NT2/D1 (cell line): ENCODE measurements at regions not wholly inside any gene's neighbourhood (a gene's known extent, or its start where the extent isn't known, plus 50 kb on each side); places are given as distances from the start of the nearest gene placed in this dataset.

Source experiments
- DNase-seq: peaks from one replicate; pipeline ENCODE4 v3.0.0-alpha.2; 2011; ENCODE audit warnings: low read depth, low spot score
- H3K27me3 ChIP-seq: 2 replicates; pipeline ENCODE4 v1.6.0; 2011; ENCODE audit warnings: mild to moderate bottlenecking; ENCODE audit not compliant: insufficient read length, insufficient read depth
- H3K36me3 ChIP-seq: 2 replicates; pipeline ENCODE4 v1.6.1; 2011; ENCODE audit warnings: mild to moderate bottlenecking, low read length, mixed read lengths; ENCODE audit not compliant: insufficient read depth, insufficient read length
- H3K4me1 ChIP-seq: 2 replicates; pipeline ENCODE4 v1.5.1; 2011; ENCODE audit not compliant: insufficient read depth, insufficient read length
- H3K4me3 ChIP-seq: 2 replicates; pipeline ENCODE4 v1.5.1; 2011; ENCODE audit warnings: low read depth; ENCODE audit not compliant: insufficient read length
- H3K9ac ChIP-seq: 2 replicates; pipeline ENCODE4 v1.6.0; 2011; ENCODE audit warnings: low read depth; ENCODE audit not compliant: insufficient read length
- H3K9me3 ChIP-seq: 2 replicates; pipeline ENCODE4 v1.5.1; 2011; ENCODE audit warnings: mild to moderate bottlenecking, low read length; ENCODE audit not compliant: insufficient read depth
- SUZ12 ChIP-seq: IDR thresholded peaks from 2 replicates; pipeline ENCODE4 v1.6.1; 2011; ENCODE audit not compliant: insufficient read length, insufficient read depth; ENCODE audit errors: extremely low read depth
- YY1 ChIP-seq: IDR thresholded peaks from 2 replicates; pipeline ENCODE4 v1.6.1; 2011; ENCODE audit not compliant: insufficient read length, insufficient read depth
- ZNF274 ChIP-seq: IDR thresholded peaks from 2 replicates; pipeline ENCODE4 v1.6.1; 2011; ENCODE audit warnings: mild to moderate bottlenecking, low read depth, low read length

GRCh38 chr7:39888171-39888853 is 61.7 kb upstream of the CDK13 start:
- H3K27me3 ChIP-seq = no peaks in the 10 kb centered on the region
- TF ChIP-seq YY1 = no peak
- no peak for TF ChIP-seq ZNF274
- no peak for TF ChIP-seq SUZ12
- no peaks in the 10 kb centered on the region for H3K36me3 ChIP-seq
- no peaks in the 10 kb centered on the region for H3K9me3 ChIP-seq
- no peaks in the 10 kb centered on the region for H3K4me1 ChIP-seq
- no peak overlapping the region for H3K4me3 ChIP-seq
- no peak overlapping the region for H3K9ac ChIP-seq
- DNase-seq = no peak

- no peak for DNase-seq
- Histone ChIP-seq H3K9ac (no peak overlapping the region), H3K9me3 (no peaks in the 10 kb centered on the region), H3K36me3 (no peaks in the 10 kb centered on the region), H3K4me3 (no peak overlapping the region), H3K4me1 (no peaks in the 10 kb centered on the region), H3K27me3 (no peaks in the 10 kb centered on the region)
- TF ChIP-seq YY1 = no peak
- TF ChIP-seq ZNF274 = no peak
- no peak for TF ChIP-seq SUZ12
These were observed 59.6 kb upstream of the CDK13 start for GRCh38 chr7:39890411-39890810.

GRCh38 chr7:39891894-39892293 is 58.2 kb upstream of the CDK13 start:
- Histone ChIP-seq H3K9ac (no peak overlapping the region), H3K36me3 (no peaks in the 10 kb centered on the region), H3K4me3 (no peak overlapping the region), H3K9me3 (no peaks in the 10 kb centered on the region), H3K4me1 (no peaks in the 10 kb centered on the region), H3K27me3 (no peaks in the 10 kb centered on the region)
- TF ChIP-seq SUZ12 (no peak), YY1 (no peak), ZNF274 (no peak)
- no peak for DNase-seq

GRCh38 chr7:39892361-39892760 is 57.7 kb upstream of the CDK13 start:
- H3K9ac ChIP-seq = no peak overlapping the region
- no peaks in the 10 kb centered on the region for H3K9me3 ChIP-seq
- no peak for DNase-seq
- H3K36me3 ChIP-seq = no peaks in the 10 kb centered on the region
- no peaks in the 10 kb centered on the region for H3K4me1 ChIP-seq
- no peak overlapping the region for H3K4me3 ChIP-seq
- no peaks in the 10 kb centered on the region for H3K27me3 ChIP-seq
- no peak for TF ChIP-seq YY1
- no peak for TF ChIP-seq ZNF274
- TF ChIP-seq SUZ12 = no peak

- Histone ChIP-seq H3K4me3 (no peak overlapping the region), H3K36me3 (no peaks in the 10 kb centered on the region), H3K4me1 (no peaks in the 10 kb centered on the region), H3K9ac (no peak overlapping the region), H3K27me3 (no peaks in the 10 kb centered on the region), H3K9me3 (no peaks in the 10 kb centered on the region)
- no peak for DNase-seq
- TF ChIP-seq SUZ12 (no peak), ZNF274 (no peak), YY1 (no peak)
These were observed 55.2 kb upstream of the CDK13 start for GRCh38 chr7:39894904-39895303.

GRCh38 chr7:39896840-39897239 is 53.2 kb upstream of the CDK13 start:
- Histone ChIP-seq H3K4me3 (no peak overlapping the region), H3K27me3 (no peaks in the 10 kb centered on the region), H3K9me3 (no peaks in the 10 kb centered on the region), H3K9ac (no peak overlapping the region), H3K4me1 (no peaks in the 10 kb centered on the region), H3K36me3 (no peaks in the 10 kb centered on the region)
- no peak for DNase-seq
- TF ChIP-seq ZNF274 (no peak), YY1 (no peak), SUZ12 (no peak)

- Histone ChIP-seq H3K9me3 (no peaks in the 10 kb centered on the region), H3K36me3 (no peaks in the 10 kb centered on the region), H3K4me3 (no peak overlapping the region), H3K4me1 (no peaks in the 10 kb centered on the region), H3K27me3 (no peaks in the 10 kb centered on the region), H3K9ac (no peak overlapping the region)
- TF ChIP-seq YY1 = no peak
- TF ChIP-seq ZNF274 = no peak
- TF ChIP-seq SUZ12 = no peak
- no peak for DNase-seq
These were observed 51.2 kb upstream of the CDK13 start for GRCh38 chr7:39898867-39899266.
